Adrenal gland (tissue), 9 donors: ENCODE measurements at regions not wholly inside any gene's neighbourhood (a gene's known extent, or its start where the extent isn't known, plus 50 kb on each side); places are given as distances from the start of the nearest gene placed in this dataset.

Experiments used
- DNase-seq, 7 donors: peaks; one replicate each; pipeline ENCODE4 v3.0.0-alpha.2; 2019 to 2020
- H3K27ac ChIP-seq, 5 donors: fragments of 200-600 bp; sonication (generic) in 4 of 5; 1 replicate in 3 of 5; 2 replicates in 2 of 5; pipeline versions ENCODE4 v1.5.1 to v1.8.0; 2016 to 2020; ENCODE audit warnings: mild to moderate bottlenecking in 1 of 5
- H3K27me3 ChIP-seq: fragments of 200-600 bp; 2 replicates; pipeline ENCODE4 v1.8.0; 2021
- H3K36me3 ChIP-seq, 2 donors: fragments of 200-600 bp; replicated peaks in 1 of 2; 1 replicate in 1 of 2; 2 replicates in 1 of 2; pipeline versions ENCODE4 v1.5.1 to v1.8.0; 2018 to 2022
- H3K4me1 ChIP-seq, 2 donors: fragments of 200-600 bp; replicated peaks in 1 of 2; 1 replicate in 1 of 2; 2 replicates in 1 of 2; pipeline versions ENCODE4 v1.5.1 to v1.8.0; 2018 to 2021
- H3K4me3 ChIP-seq, 4 donors: fragments of 200-600 bp; sonication (generic) in 3 of 4; one replicate each; pipeline ENCODE4 v1.5.1; 2016 to 2018
- H3K9me3 ChIP-seq, 3 donors: fragments of 200-600 bp; sonication (generic) in 1 of 3; replicated peaks in 1 of 3; 1 replicate in 2 of 3; 2 replicates in 1 of 3; pipeline versions ENCODE4 v1.5.1 to v1.8.0; 2016 to 2021
- CTCF ChIP-seq, 6 experiments: fragments of 450-650 bp in 4 of 6; fragments of 200-600 bp in 2 of 6; sonication (generic) in 1 of 6; IDR thresholded peaks; 1 replicate in 5 of 6; 2 replicates in 1 of 6; pipeline versions ENCODE4 v1.5.1 to v1.8.0; 2016 to 2021; ENCODE audit warnings: antibody characterized with exemption in 6 of 6, mild to moderate bottlenecking in 2 of 6, moderate library complexity in 1 of 6
- POLR2A ChIP-seq, 2 donors: fragments of 450-650 bp; IDR thresholded peaks; one replicate each; pipeline ENCODE4 v1.6.1; 2017; ENCODE audit warnings: antibody characterized with exemption in 2 of 2, mild to moderate bottlenecking in 2 of 2, moderate library complexity in 1 of 2
- whole genome bisulfite sequencing, 4 donors: extraction: QIAGEN DNeasy Blood & Tissue Kit in 2 of 4; methylation state at CpG; one replicate each; pipeline versions ENCODE4 v1.1.5 to v1.1.7; 2013 to 2017; 5-methylcytosine and 5-hydroxymethylcytosine counted together
- intact Hi-C, 2 donors: fragments of 100-400 bp; cut with DNase I; formaldehyde crosslinking; loops; one replicate each; pipeline versions ENCODE4 v1.14.1 to v1.15.0; 2022 to 2023
- donor health status: healthy with polysubstance abuse.
- donor health status: Bipolar disorder and iron deficiency.
- donor health status: DM: yes; HTN: yes; CAD: no.
- donor health status: DM: no; HTN: no; CAD: no.
- donor health status: DM: no; HTN: no; CAD: no.

GRCh38 chr18:73839441-73839840 lies 308.2 kb downstream of the FBXO15 start:
- H3K27ac ChIP-seq: no peak overlapping the region
- TF ChIP-seq POLR2A (IDR thresholded peaks at IDR 0.05) (no peak), CTCF (IDR thresholded peaks at IDR 0.05) (no peak)
- no peak for DNase-seq
- no peak overlapping the region for H3K4me3 ChIP-seq
- H3K36me3 ChIP-seq: no peaks in the 10 kb centered on the region
- intact Hi-C loops: no loop called here
- H3K9me3 ChIP-seq: no peaks in the 10 kb centered on the region
- no peaks in the 10 kb centered on the region for H3K4me1 ChIP-seq
- H3K27me3 ChIP-seq: peaks cover 6% of the 10 kb centered on the region
- WGBS, 4 donors: 53 to 74% (median 67%) methylated on average over 4 of the region's 4 CpGs

GRCh38 chr18:73838107-73838506 lies 309.5 kb downstream of the FBXO15 start:
- DNase-seq: no peak
- intact Hi-C loops: no loop called here
- H3K36me3 ChIP-seq: no peaks in the 10 kb centered on the region
- H3K27me3 ChIP-seq: no peaks in the 10 kb centered on the region
- no peaks in the 10 kb centered on the region for H3K9me3 ChIP-seq
- H3K27ac ChIP-seq: no peak overlapping the region
- no peak overlapping the region for H3K4me3 ChIP-seq
- TF ChIP-seq CTCF (IDR thresholded peaks at IDR 0.05): no peak
- TF ChIP-seq POLR2A (IDR thresholded peaks at IDR 0.05): no peak
- no peaks in the 10 kb centered on the region for H3K4me1 ChIP-seq

- H3K4me3 ChIP-seq: no peak overlapping the region
- no peaks in the 10 kb centered on the region for H3K36me3 ChIP-seq
- no peak overlapping the region for H3K27ac ChIP-seq
- WGBS, 4 donors: 52 to 64% (median 56%) methylated on average over 8 of the region's 8 CpGs
- H3K9me3 ChIP-seq: no peaks in the 10 kb centered on the region
- no peaks in the 10 kb centered on the region for H3K27me3 ChIP-seq
- intact Hi-C loops: no loop called here
- TF ChIP-seq CTCF (IDR thresholded peaks at IDR 0.05) (no peak), POLR2A (IDR thresholded peaks at IDR 0.05) (no peak)
- H3K4me1 ChIP-seq: no peaks in the 10 kb centered on the region
- DNase-seq: no peak
Measured at GRCh38 chr18:73835656-73836364, 311.8 kb downstream of the FBXO15 start.

GRCh38 chr18:73835039-73835438 lies 312.6 kb downstream of the FBXO15 start:
- no peaks in the 10 kb centered on the region for H3K4me1 ChIP-seq
- no peak for DNase-seq
- H3K36me3 ChIP-seq: no peaks in the 10 kb centered on the region
- no peaks in the 10 kb centered on the region for H3K9me3 ChIP-seq
- no peak overlapping the region for H3K27ac ChIP-seq
- no peak overlapping the region for H3K4me3 ChIP-seq
- no peaks in the 10 kb centered on the region for H3K27me3 ChIP-seq
- TF ChIP-seq POLR2A (IDR thresholded peaks at IDR 0.05) (no peak), CTCF (IDR thresholded peaks at IDR 0.05) (no peak)
- 56 to 86% (median 82%) methylated on average over 3 of the region's 3 CpGs for WGBS, 4 donors
- intact Hi-C loops: no loop called here
